AG04450 (cell line): ENCODE measurements at regions not wholly inside any gene's neighbourhood (a gene's known extent, or its start where the extent isn't known, plus 50 kb on each side); places are given as distances from the start of the nearest gene placed in this dataset.

ENCODE experiments used
- CTCF ChIA-PET: fragments of 300-600, 350-600 bp; formaldehyde crosslinking; extraction: SDS; loops from one replicate; lab custom pipeline; 2022; ENCODE audit warnings: antibody characterized with exemption, inconsistent platforms; lab: Charles Lee
- POLR2A ChIA-PET: fragments of 350-600 bp; formaldehyde crosslinking; extraction: SDS; loops from one replicate; lab custom pipeline; 2021; ENCODE audit warnings: antibody characterized with exemption, inconsistent platforms; lab: Yijun Ruan, JAX
- DNase-seq: peaks from one replicate; pipeline ENCODE4 v3.0.0-alpha.2; 2011; ENCODE audit warnings: low read depth, low spot score
- H3K27ac ChIP-seq: one replicate; pipeline ENCODE4 v1.5.1; 2012; ENCODE audit warnings: low read depth, low read length, control low read depth
- H3K27me3 ChIP-seq: one replicate; pipeline ENCODE4 v1.6.0; 2012; ENCODE audit warnings: low read length; ENCODE audit not compliant: control insufficient read depth, insufficient read depth
- H3K4me3 ChIP-seq: 2 replicates; pipeline ENCODE4 v1.5.1; 2011; ENCODE audit warnings: mild to moderate bottlenecking, low read depth, low read length, control low read depth
- H3K9me3 ChIP-seq: 2 replicates; pipeline ENCODE4 v1.5.1; 2012; ENCODE audit warnings: low read length; ENCODE audit not compliant: control insufficient read depth, insufficient read depth
- TF ChIP-seq, protein P1 (sequence below): IDR thresholded peaks from 2 replicates; pipeline ENCODE4 v1.5.1; 2011; ENCODE audit warnings: low read depth, low read length, control low read depth, inconsistent platforms

DNA sequence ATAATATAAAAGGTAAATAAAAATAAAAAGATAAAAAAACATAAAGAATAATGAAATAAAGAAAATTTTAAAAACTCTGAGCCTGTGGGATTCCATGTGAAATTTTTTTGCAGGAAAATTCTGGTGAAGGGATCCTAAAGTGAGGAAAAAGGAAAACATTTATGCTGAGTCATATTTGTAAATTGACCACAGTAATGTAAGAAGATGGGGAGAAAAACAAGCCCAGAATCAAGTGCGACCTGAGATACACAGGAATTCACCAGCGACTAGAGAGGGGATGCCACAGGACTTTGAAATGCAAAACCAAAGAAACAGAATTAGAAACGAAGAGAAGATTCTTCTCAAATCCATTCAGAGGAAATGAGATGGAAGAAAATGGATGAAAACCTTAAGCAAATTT, 133.8 kb upstream of the PFKP start:
- CTCF ChIA-PET = interaction anchor here (2.4 to 11.2 kb wide), 2 partner anchors 45 to 112 kb away, joined by 16 to 247 read pairs; no protein-coding TSS in a partner anchor
- Histone ChIP-seq H3K9me3 (peaks cover 4% of the 10 kb centered on the region; the same call in 1 of the 2 replicates), H3K27me3 (peaks cover 17% of the 10 kb centered on the region), H3K27ac (no peak overlapping the region), H3K4me3 (no peak overlapping the region)
- no peak for DNase-seq
- TF ChIP-seq, protein P1, sequence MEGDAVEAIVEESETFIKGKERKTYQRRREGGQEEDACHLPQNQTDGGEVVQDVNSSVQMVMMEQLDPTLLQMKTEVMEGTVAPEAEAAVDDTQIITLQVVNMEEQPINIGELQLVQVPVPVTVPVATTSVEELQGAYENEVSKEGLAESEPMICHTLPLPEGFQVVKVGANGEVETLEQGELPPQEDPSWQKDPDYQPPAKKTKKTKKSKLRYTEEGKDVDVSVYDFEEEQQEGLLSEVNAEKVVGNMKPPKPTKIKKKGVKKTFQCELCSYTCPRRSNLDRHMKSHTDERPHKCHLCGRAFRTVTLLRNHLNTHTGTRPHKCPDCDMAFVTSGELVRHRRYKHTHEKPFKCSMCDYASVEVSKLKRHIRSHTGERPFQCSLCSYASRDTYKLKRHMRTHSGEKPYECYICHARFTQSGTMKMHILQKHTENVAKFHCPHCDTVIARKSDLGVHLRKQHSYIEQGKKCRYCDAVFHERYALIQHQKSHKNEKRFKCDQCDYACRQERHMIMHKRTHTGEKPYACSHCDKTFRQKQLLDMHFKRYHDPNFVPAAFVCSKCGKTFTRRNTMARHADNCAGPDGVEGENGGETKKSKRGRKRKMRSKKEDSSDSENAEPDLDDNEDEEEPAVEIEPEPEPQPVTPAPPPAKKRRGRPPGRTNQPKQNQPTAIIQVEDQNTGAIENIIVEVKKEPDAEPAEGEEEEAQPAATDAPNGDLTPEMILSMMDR = no peak
- POLR2A ChIA-PET = no interaction called here

DNA sequence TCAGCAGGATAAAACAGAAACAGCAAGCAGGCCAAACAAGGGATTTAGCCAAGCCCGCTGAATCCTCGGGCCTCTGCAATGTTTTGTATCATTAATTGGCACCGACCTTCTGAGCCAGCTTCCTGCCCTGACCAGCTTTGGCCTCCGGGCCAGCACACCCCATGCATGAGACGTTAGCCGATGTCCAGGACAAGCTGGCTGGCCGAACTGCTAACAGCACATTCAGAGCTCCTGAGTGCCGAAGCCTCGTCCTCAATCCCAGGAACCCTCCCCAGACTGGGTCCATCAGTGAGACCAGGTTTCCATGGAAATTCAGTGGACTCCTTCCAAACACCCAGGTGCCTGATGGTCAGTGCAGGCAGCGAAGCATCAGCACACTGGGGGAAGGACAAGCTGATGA, 134.3 kb upstream of the PFKP start:
- CTCF ChIA-PET = interaction anchor here (2.4 to 11.2 kb wide), 2 partner anchors 45 to 112 kb away, joined by 16 to 247 read pairs; no protein-coding TSS in a partner anchor
- Histone ChIP-seq H3K27ac (no peak overlapping the region), H3K27me3 (peaks cover 17% of the 10 kb centered on the region)

DNA sequence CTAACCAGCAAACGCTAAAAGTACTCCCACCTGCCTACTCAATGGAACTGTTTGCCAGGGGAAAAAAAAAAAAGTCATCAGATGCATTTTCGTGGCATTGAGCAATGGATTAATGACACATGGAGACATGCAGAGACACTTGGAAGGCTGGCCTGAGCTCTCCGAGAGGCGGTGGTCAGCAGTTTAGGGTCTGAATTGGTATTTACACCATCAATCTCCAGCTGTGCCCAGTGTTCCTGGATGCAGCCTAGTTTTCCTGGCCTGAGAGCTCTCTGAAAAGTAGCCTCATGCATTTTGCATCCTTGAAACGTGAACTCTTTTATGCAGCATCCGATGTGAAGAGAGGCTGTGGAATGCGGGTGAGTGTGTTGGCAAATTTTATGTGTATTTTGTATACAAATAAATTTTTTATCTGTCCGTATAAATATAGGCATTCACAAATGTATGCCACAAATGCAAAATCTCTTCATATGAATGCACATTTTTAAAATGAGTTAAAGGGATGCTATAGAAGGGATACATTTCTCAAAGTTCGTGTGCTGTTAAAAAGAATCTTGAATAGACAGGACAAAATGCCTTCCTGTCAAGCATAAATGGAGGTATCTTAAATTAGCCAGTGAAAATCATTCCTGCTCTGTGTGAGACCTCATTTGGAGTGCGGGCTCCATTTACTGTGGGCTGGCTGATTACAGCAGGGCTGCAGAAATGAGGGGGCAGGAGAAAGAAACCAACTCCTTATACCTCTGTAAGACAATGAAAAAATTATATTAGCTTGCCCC, 137.7 kb upstream of the PFKP start:
- no peaks in the 10 kb centered on the region for H3K9me3 ChIP-seq
- DNase-seq = no peak
- H3K27ac ChIP-seq = no peak overlapping the region
- ChIA-PET POLR2A (no interaction called here), CTCF (interaction anchor here (0.5 to 11.2 kb wide), 9 partner anchors 8 to 192 kb away, joined by 3 to 247 read pairs (median 13); no protein-coding TSS in a partner anchor)
- no peak overlapping the region for H3K4me3 ChIP-seq
- peaks cover 11% of the 10 kb centered on the region for H3K27me3 ChIP-seq
- TF ChIP-seq, protein P1 = no peak

More for the DNA sequence above, 134.3 kb upstream of the PFKP start:
- TF ChIP-seq, protein P1 = no peak
- H3K4me3 ChIP-seq = no peak overlapping the region
- POLR2A ChIA-PET = no interaction called here
- DNase-seq = no peak
- H3K9me3 ChIP-seq = peaks cover 4% of the 10 kb centered on the region; the same call in 1 of the 2 replicates

DNA sequence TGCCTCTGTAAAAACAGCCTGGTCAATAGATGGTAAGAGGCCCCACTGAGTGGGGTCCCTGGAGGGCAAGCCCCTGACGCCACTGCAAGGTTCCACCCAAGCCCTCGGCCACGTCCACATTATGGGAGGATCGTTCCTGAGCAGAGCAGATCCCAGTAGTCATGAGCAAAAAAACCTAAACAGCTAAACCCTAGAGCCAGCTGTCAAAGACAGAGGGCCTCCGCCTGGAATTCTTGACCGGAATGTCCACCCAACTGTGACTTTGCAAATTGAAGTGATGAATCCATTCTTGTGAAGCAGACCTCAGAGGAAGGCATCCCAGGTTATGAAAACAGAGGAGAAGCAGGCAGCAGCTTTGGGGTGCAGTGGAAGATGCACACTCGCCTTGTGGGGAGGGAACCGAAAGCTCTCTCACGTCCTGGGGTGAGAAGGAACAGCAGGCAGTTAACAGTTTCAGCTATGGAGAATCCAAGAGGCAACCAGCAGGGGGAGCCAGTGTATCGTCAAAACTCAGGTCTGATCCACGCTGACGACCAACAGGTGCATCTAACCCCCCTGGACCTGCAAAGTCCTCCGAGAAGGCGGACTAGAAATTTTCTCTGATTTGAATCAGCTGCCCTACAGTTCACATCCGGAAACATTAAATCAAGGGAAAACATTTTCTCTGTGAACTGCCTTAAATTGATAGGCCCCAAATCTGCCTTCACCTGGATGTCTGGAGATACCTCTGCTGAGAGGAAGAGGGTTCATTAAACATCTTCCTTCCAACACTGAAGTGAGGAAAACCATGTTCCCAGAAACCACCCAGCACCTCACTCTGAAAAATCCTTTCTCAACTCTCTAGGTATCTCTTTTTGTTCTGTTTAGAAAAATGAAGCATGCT, 139.1 kb upstream of the PFKP start:
- Histone ChIP-seq H3K27me3 (peaks cover 6% of the 10 kb centered on the region), H3K27ac (no peak overlapping the region), H3K4me3 (peak overlapping the region; percentile 23), H3K9me3 (no peaks in the 10 kb centered on the region)
- peak; percentile 26 for DNase-seq
- TF ChIP-seq, protein P1 = peak; percentile 87
- CTCF ChIA-PET = interaction anchor here (0.6 to 11.2 kb wide), 39 partner anchors 8 to 1655 kb away, joined by 3 to 247 read pairs (median 5); no protein-coding TSS in a partner anchor
- POLR2A ChIA-PET = no interaction called here
